Activated CD8-positive, alpha-beta T cell treated with anti-CD3 and anti-CD28 coated beads for 36 hours (primary cell): ENCODE measurements at regions not wholly inside any gene's neighbourhood (a gene's known extent, or its start where the extent isn't known, plus 50 kb on each side); places are given as distances from the start of the nearest gene placed in this dataset.

Source experiments
- ATAC-seq: fragments of 200-7000 bp; cut with Tn5 transposase; one replicate; pipeline ENCODE4 v1.10.0; 2021; ENCODE audit warnings: mild to moderate bottlenecking, moderate library complexity
- CTCF ChIA-PET: fragments of 350-600 bp; sonication (Branson Sonifier 250); formaldehyde crosslinking; loops from one replicate; lab custom pipeline; 2021; ENCODE audit warnings: antibody characterized with exemption; lab: Charles Lee
- POLR2A ChIA-PET: fragments of 350-600 bp; sonication (Branson Sonifier 250); formaldehyde crosslinking; loops from one replicate; lab custom pipeline; 2021; ENCODE audit warnings: antibody characterized with exemption; lab: Charles Lee
- DNase-seq: peaks from one replicate; pipeline ENCODE4 v3.0.0-alpha.2; 2020
- H3K27ac Mint-ChIP-seq: one replicate; pipeline ENCODE4 v1.8.0; 2021; ENCODE audit warnings: mild to moderate bottlenecking, mixed read lengths
- H3K27me3 Mint-ChIP-seq: one replicate; pipeline ENCODE4 v1.8.0; 2021; ENCODE audit warnings: mixed read lengths
- H3K36me3 Mint-ChIP-seq: one replicate; pipeline ENCODE4 v1.8.0; 2021; ENCODE audit warnings: low read depth, mixed read lengths
- H3K4me1 Mint-ChIP-seq: one replicate; pipeline ENCODE4 v1.8.0; 2021; ENCODE audit warnings: low read depth, mixed read lengths
- H3K4me3 Mint-ChIP-seq: one replicate; pipeline ENCODE4 v1.8.0; 2021; ENCODE audit warnings: mild to moderate bottlenecking, moderate library complexity, mixed read lengths
- H3K9me3 Mint-ChIP-seq: one replicate; pipeline ENCODE4 v1.8.0; 2021; ENCODE audit warnings: mixed read lengths
- CTCF ChIP-seq: fragments of 200-600 bp; IDR thresholded peaks from one replicate; pipeline ENCODE4 v1.8.0; 2022; ENCODE audit warnings: antibody characterized with exemption, mild to moderate bottlenecking
- intact Hi-C: fragments of 100-400 bp; cut with micrococcal nuclease; formaldehyde crosslinking; loops from one replicate; pipeline ENCODE4 v1.10.0; 2022

- ChIA-PET POLR2A (no interaction called here), CTCF (no interaction called here)
- ATAC-seq, result no peak
- H3K4me1 Mint-ChIP-seq, result no peaks in the 10 kb centered on the region
- no peak overlapping the region for H3K4me3 Mint-ChIP-seq
- no peak for DNase-seq
- intact Hi-C loops, result no loop called here
- no peaks in the 10 kb centered on the region for H3K36me3 Mint-ChIP-seq
- H3K27me3 Mint-ChIP-seq, result no peaks in the 10 kb centered on the region
- no peak overlapping the region for H3K27ac Mint-ChIP-seq
- no peak for TF ChIP-seq CTCF
- H3K9me3 Mint-ChIP-seq, result no peaks in the 10 kb centered on the region
Measured at GRCh38 chr5:133790898-133791297, 177.5 kb downstream of the C5orf15 start.

- H3K4me1 Mint-ChIP-seq, result no peaks in the 10 kb centered on the region
- ATAC-seq (no peak), DNase-seq (no peak)
- CTCF ChIA-PET, result no interaction called here
- H3K27ac Mint-ChIP-seq, result no peak overlapping the region
- H3K4me3 Mint-ChIP-seq, result no peak overlapping the region
- H3K9me3 Mint-ChIP-seq, result peaks cover 5% of the 10 kb centered on the region
- intact Hi-C loops, result no loop called here
- POLR2A ChIA-PET, result no interaction called here
- no peaks in the 10 kb centered on the region for H3K36me3 Mint-ChIP-seq
- TF ChIP-seq CTCF, result no peak
- no peaks in the 10 kb centered on the region for H3K27me3 Mint-ChIP-seq
Measured at GRCh38 chr5:133789428-133789827, 177.1 kb upstream of the FSTL4 start.

GRCh38 chr5:133788121-133788520, 175.8 kb upstream of the FSTL4 start:
- DNase-seq (no peak), ATAC-seq (no peak)
- ChIA-PET POLR2A (no interaction called here), CTCF (no interaction called here)
- H3K27ac Mint-ChIP-seq, result no peak overlapping the region
- intact Hi-C loops, result no loop called here
- no peaks in the 10 kb centered on the region for H3K27me3 Mint-ChIP-seq
- peaks cover 5% of the 10 kb centered on the region for H3K9me3 Mint-ChIP-seq
- no peak for TF ChIP-seq CTCF
- no peaks in the 10 kb centered on the region for H3K36me3 Mint-ChIP-seq
- no peaks in the 10 kb centered on the region for H3K4me1 Mint-ChIP-seq
- H3K4me3 Mint-ChIP-seq, result no peak overlapping the region

GRCh38 chr5:133786420-133786819, 174.1 kb upstream of the FSTL4 start:
- Mint-ChIP-seq H3K9me3 (peaks cover 5% of the 10 kb centered on the region), H3K4me1 (no peaks in the 10 kb centered on the region), H3K36me3 (no peaks in the 10 kb centered on the region), H3K27me3 (no peaks in the 10 kb centered on the region), H3K27ac (no peak overlapping the region), H3K4me3 (no peak overlapping the region)
- ATAC-seq, result no peak
- no peak for DNase-seq
- TF ChIP-seq CTCF, result no peak
- CTCF ChIA-PET, result no interaction called here
- POLR2A ChIA-PET, result no interaction called here
- intact Hi-C loops, result no loop called here

GRCh38 chr5:133785182-133785581, 172.8 kb upstream of the FSTL4 start:
- no peaks in the 10 kb centered on the region for H3K4me1 Mint-ChIP-seq
- ChIA-PET CTCF (no interaction called here), POLR2A (no interaction called here)
- ATAC-seq (no peak), DNase-seq (no peak)
- no peaks in the 10 kb centered on the region for H3K36me3 Mint-ChIP-seq
- H3K27me3 Mint-ChIP-seq, result no peaks in the 10 kb centered on the region
- H3K4me3 Mint-ChIP-seq, result no peak overlapping the region
- TF ChIP-seq CTCF, result no peak
- intact Hi-C loops, result no loop called here
- H3K27ac Mint-ChIP-seq, result no peak overlapping the region
- peaks cover 5% of the 10 kb centered on the region for H3K9me3 Mint-ChIP-seq
